Stimulated activated memory B cell treated with anti-CD40 and anti-IgM and Interleukin-4, amounts not matched to agents 10 μg/mL and 1 μg/mL and 100 μg/mL, for 72 hours (primary cell): ENCODE measurements at regions not wholly inside any gene's neighbourhood (a gene's known extent, or its start where the extent isn't known, plus 50 kb on each side); places are given as distances from the start of the nearest gene placed in this dataset.
"Not testable (repeated sequence)": the region's sequence is repeated elsewhere in the genome, so short reads cannot be mapped to it uniquely, and the experiment has no call there.

Source experiments
- ATAC-seq: fragments of 150-1000 bp; cut with Tn5 transposase; 2 replicates; pipeline ENCODE4 v1.10.0; 2021
- H3K27ac Mint-ChIP-seq: one replicate; pipeline ENCODE4 v1.8.0; 2022; ENCODE audit warnings: mild to moderate bottlenecking, mixed read lengths
- H3K27me3 Mint-ChIP-seq: one replicate; pipeline ENCODE4 v1.8.0; 2022; ENCODE audit warnings: mixed read lengths
- H3K36me3 Mint-ChIP-seq: one replicate; pipeline ENCODE4 v1.8.0; 2022; ENCODE audit warnings: mixed read lengths
- H3K4me1 Mint-ChIP-seq: one replicate; pipeline ENCODE4 v1.8.0; 2022; ENCODE audit warnings: mixed read lengths
- H3K4me3 Mint-ChIP-seq: one replicate; pipeline ENCODE4 v1.8.0; 2022; ENCODE audit warnings: mild to moderate bottlenecking, moderate library complexity, mixed read lengths
- H3K9me3 Mint-ChIP-seq: one replicate; pipeline ENCODE4 v1.8.0; 2022; ENCODE audit warnings: mixed read lengths

DNA sequence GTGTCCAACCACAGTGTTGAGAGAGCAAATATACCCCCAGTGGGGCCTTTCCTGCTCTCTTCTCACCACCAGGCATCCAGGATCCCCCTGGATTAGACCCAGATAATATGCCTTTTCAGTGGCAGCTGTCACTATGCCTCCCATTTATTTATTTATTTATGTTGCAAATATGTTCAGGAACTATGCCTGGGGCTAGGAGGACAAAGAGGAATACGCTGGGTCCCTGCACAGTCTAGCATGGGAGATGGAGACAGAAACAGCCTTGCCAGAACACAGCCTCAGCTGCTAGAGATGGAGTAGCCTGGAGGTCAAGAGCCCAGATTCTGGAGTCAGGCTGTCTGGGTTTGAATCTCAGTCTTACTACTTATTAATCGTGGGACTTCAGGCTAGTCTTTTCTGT, 74.6 kb upstream of the LRFN2 start:
- Mint-ChIP-seq H3K36me3 (no peaks in the 10 kb centered on the region), H3K9me3 (peaks cover 19% of the 10 kb centered on the region)

GRCh38 chr6:40656772-40657171, 69.6 kb upstream of the LRFN2 start:
- ATAC-seq, H3K4me3 Mint-ChIP-seq, H3K36me3 Mint-ChIP-seq, H3K27ac Mint-ChIP-seq, H3K9me3 Mint-ChIP-seq, H3K4me1 Mint-ChIP-seq: not testable (repeated sequence)
- peaks cover 16% of the 10 kb centered on the region for H3K27me3 Mint-ChIP-seq

More for the DNA sequence above, 74.6 kb upstream of the LRFN2 start:
- ATAC-seq, result no peak
- Mint-ChIP-seq H3K4me3 (no peak overlapping the region), H3K27me3 (peaks cover 16% of the 10 kb centered on the region), H3K4me1 (no peaks in the 10 kb centered on the region), H3K27ac (no peak overlapping the region)

DNA sequence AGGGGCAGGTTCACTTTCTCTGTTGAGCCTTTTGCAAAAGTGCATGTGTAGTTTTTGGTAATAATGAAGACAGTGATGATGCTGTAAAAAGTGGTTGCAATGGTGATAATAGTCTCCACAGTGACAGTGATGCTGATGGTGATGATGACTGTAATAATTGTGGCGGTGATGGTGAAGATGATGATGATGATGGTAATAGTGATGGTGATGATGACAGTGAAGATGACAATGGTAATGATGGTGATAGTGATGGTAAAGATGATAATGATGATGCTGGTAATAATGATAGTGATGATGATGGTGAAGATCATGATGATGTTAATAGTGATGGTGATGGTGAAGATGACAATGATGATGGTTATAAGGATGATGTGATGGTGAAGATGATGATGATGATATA, 67.7 kb upstream of the LRFN2 start:
- Mint-ChIP-seq H3K27ac (no peak overlapping the region), H3K36me3 (no peaks in the 10 kb centered on the region), H3K4me1 (no peaks in the 10 kb centered on the region), H3K9me3 (no peaks in the 10 kb centered on the region), H3K27me3 (peaks cover 13% of the 10 kb centered on the region), H3K4me3 (no peak overlapping the region)
- ATAC-seq, result no peak

GRCh38 chr6:40645043-40645442, 57.9 kb upstream of the LRFN2 start:
- peaks cover 48% of the 10 kb centered on the region for H3K27me3 Mint-ChIP-seq
- no peak for ATAC-seq
- no peak overlapping the region for H3K27ac Mint-ChIP-seq
- H3K4me1 Mint-ChIP-seq, result no peaks in the 10 kb centered on the region
- H3K4me3 Mint-ChIP-seq, result no peak overlapping the region
- no peaks in the 10 kb centered on the region for H3K36me3 Mint-ChIP-seq
- no peaks in the 10 kb centered on the region for H3K9me3 Mint-ChIP-seq

GRCh38 chr6:40642837-40643236, 55.7 kb upstream of the LRFN2 start:
- H3K27ac Mint-ChIP-seq, result no peak overlapping the region
- no peak overlapping the region for H3K4me3 Mint-ChIP-seq
- peaks cover 31% of the 10 kb centered on the region for H3K27me3 Mint-ChIP-seq
- H3K36me3 Mint-ChIP-seq, result no peaks in the 10 kb centered on the region
- H3K9me3 Mint-ChIP-seq, result no peaks in the 10 kb centered on the region
- no peaks in the 10 kb centered on the region for H3K4me1 Mint-ChIP-seq
- no peak for ATAC-seq

GRCh38 chr6:40642190-40642589, 55.0 kb upstream of the LRFN2 start:
- Mint-ChIP-seq H3K4me3 (no peak overlapping the region), H3K27me3 (peaks cover 24% of the 10 kb centered on the region), H3K27ac (no peak overlapping the region), H3K9me3 (no peaks in the 10 kb centered on the region), H3K36me3 (no peaks in the 10 kb centered on the region), H3K4me1 (no peaks in the 10 kb centered on the region)
- ATAC-seq, result no peak

DNA sequence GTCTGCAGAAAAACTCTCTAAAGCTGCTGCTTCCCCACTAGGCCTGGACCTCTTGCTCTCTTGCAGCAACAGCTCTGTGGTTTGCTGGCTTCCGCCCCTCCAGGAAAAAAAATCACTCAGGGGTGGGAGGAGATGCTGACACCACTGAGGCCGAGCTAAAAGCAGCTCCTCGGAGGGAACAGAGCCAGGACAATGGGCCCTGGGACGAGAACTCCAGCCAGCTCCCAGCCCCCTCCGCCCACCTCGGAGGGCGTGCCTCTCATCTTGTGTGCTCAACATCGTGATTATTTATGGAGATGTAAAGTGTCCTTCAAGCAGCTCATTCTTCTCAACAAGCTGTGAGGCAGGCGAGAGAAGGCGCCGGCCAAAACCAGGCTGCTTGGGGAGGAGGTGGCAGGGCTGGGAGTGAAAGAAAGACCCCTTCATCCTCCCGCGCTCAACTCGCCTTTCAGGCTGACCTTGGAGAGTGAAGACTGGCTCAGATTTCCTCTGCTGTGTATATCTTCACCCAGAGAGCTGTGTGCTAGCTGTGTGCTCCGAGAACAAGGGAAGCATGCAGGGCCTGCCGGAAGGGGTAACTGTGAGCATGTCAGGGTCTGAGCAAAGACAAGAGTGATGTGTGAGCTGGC, 53.5 kb upstream of the LRFN2 start:
- no peak overlapping the region for H3K4me3 Mint-ChIP-seq
- no peaks in the 10 kb centered on the region for H3K9me3 Mint-ChIP-seq
- no peaks in the 10 kb centered on the region for H3K36me3 Mint-ChIP-seq
- H3K27ac Mint-ChIP-seq, result no peak overlapping the region
- no peaks in the 10 kb centered on the region for H3K4me1 Mint-ChIP-seq
- ATAC-seq, result no peak
- peaks cover 24% of the 10 kb centered on the region for H3K27me3 Mint-ChIP-seq
